Sigmoid colon (tissue), 4 donors: ENCODE measurements at regions not wholly inside any gene's neighbourhood (a gene's known extent, or its start where the extent isn't known, plus 50 kb on each side); places are given as distances from the start of the nearest gene placed in this dataset.

Experiments
- POLR2A ChIP-seq, 2 donors: fragments of 450-650 bp; IDR thresholded peaks; one replicate each; pipeline ENCODE4 v1.6.1; 2016; ENCODE audit warnings: antibody characterized with exemption in 2 of 2, mild to moderate bottlenecking in 2 of 2, moderate library complexity in 2 of 2
- POLR2AphosphoS5 ChIP-seq, 4 donors: sonication (generic); formaldehyde crosslinking; IDR thresholded peaks; one replicate each; pipeline ENCODE4 v1.6.1; 2017; ENCODE audit warnings: antibody characterized with exemption in 4 of 4

DNA sequence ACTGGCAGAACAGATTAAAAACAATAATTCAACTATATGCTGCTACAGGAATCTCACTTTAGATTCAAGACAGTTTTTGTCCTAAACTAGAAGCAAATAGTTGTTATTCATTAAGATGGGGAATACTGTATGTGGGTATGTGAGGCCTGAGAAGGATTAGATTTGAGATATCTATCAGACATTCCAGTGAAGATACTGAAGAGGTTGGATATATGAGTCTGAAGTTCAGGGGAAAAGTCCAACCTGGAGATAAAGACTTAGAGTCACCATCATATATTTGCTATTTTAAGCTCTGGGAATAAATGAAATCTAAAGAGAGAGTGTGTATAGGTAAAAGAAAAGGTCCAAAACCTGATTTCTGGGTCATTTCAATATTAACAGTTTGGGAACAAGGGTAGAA, 96.2 kb upstream of the RBBP8 start:
- TF ChIP-seq POLR2AphosphoS5 (IDR thresholded peaks at IDR 0.05), result no peak
- no peak for TF ChIP-seq POLR2A (IDR thresholded peaks at IDR 0.05)
